ENCODE measurements at regions not wholly inside any gene's neighbourhood (a gene's known extent, or its start where the extent isn't known, plus 50 kb on each side); places are given as distances from the start of the nearest gene placed in this dataset.

DNA sequence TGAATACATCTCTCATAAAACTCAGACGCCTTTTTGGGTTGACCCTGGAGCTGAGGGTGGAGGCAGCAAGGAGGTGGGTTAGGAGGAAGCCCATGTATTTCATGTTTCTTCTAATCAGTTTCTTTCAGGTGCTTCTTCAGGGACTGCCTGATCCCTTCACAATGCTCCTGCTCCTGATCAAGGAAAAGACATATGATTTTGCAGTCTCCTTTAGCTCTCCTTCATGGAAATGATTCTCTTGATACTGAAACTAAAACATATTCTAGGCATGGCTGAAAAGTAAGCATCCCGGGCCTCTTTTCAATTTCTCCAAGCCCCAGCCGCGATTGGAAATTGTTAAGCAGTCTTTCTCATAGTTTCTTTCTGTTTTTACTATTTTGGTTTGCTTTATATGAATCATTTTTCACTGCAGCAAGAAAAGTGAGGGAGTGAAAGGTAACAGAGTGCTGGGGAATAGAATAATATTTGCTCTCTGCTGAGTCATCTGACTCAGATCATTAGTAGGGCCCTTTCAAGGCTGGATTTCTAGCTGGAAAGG is 730.7 kb downstream of the CDH11 start:
- no peak overlapping the region for H3K4me3 ChIP-seq (ENCODE audit: control insufficient read depth, low read depth, low read length)
- TF ChIP-seq, protein P1, sequence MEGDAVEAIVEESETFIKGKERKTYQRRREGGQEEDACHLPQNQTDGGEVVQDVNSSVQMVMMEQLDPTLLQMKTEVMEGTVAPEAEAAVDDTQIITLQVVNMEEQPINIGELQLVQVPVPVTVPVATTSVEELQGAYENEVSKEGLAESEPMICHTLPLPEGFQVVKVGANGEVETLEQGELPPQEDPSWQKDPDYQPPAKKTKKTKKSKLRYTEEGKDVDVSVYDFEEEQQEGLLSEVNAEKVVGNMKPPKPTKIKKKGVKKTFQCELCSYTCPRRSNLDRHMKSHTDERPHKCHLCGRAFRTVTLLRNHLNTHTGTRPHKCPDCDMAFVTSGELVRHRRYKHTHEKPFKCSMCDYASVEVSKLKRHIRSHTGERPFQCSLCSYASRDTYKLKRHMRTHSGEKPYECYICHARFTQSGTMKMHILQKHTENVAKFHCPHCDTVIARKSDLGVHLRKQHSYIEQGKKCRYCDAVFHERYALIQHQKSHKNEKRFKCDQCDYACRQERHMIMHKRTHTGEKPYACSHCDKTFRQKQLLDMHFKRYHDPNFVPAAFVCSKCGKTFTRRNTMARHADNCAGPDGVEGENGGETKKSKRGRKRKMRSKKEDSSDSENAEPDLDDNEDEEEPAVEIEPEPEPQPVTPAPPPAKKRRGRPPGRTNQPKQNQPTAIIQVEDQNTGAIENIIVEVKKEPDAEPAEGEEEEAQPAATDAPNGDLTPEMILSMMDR (conservative IDR thresholded peaks at IDR 0.05; ENCODE audit: control insufficient read depth, insufficient read depth, low read depth, low read length), result no peak
- DNase-seq (ENCODE audit: low read depth), result peak; percentile 57

DNA sequence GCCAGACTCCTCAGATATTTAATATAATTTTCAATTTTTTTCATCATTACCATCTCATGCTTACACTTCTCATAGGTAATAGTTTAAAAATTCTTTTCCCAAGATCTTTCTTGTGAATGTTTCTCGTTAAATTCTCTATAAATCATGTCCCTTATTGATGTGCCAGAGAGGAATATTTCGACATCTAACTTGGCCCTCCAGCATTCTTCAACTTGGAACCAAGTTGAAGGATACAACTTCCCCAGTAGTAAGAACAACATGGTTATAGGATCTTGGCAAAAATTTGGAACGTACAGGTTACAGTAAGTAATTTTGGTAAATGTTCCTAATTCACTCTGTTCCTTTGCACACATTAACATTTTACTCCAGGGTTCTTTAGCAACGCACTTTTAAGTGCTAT is 731.8 kb downstream of the CDH11 start:
- TF ChIP-seq, protein P1 (conservative IDR thresholded peaks at IDR 0.05; ENCODE audit: control insufficient read depth, insufficient read depth, low read depth, low read length), result no peak
- peak; percentile 37 for DNase-seq (ENCODE audit: low read depth)
- H3K4me3 ChIP-seq (ENCODE audit: control insufficient read depth, low read depth, low read length), result no peak overlapping the region

DNA sequence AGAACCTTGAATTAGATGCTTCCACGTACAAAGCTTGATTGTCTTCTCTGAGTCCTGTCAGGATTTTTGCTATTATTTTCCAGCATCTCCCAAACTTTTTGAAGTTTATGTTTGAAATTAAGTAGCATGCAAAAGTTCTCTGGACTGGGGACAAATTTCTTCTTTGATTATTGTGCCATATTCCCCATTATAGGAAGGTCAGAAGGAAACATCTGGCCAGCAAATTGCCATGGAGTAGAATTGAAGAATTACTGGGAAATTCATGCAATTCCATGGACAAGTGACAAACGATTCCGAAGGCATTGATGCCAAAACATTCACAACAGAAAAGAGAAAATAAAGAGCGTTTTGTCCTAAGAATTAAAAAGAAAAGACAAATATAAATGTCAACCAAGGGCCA is 737.2 kb downstream of the CDH11 start:
- TF ChIP-seq, protein P1 (conservative IDR thresholded peaks at IDR 0.05; ENCODE audit: control insufficient read depth, insufficient read depth, low read depth, low read length), result no peak
- DNase-seq (ENCODE audit: low read depth), result no peak
- H3K4me3 ChIP-seq (ENCODE audit: control insufficient read depth, low read depth, low read length), result no peak overlapping the region

DNA sequence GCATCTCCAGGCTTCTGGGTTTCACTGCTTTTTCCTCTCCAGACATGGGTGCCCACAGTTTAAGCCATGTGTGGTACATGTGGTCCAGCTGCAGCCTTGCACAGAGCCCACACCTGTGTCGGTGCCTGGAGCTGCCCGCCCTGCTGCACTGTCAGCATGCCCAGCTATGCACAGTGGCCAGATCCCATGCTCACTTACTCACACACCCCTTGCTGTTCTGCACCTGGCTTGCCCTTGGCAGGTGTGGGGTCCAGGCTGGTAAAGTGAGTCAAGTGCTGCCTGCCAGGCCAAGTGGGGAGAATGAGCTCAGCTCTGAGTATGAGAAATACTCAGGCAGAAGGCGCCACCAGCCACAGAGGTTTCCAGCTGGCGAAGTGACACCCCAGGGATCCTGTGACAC is 739.9 kb downstream of the CDH11 start:
- DNase-seq (ENCODE audit: low read depth), result no peak
- no peak overlapping the region for H3K4me3 ChIP-seq (ENCODE audit: control insufficient read depth, low read depth, low read length)
- TF ChIP-seq, protein P1 (conservative IDR thresholded peaks at IDR 0.05; ENCODE audit: control insufficient read depth, insufficient read depth, low read depth, low read length), result no peak

DNA sequence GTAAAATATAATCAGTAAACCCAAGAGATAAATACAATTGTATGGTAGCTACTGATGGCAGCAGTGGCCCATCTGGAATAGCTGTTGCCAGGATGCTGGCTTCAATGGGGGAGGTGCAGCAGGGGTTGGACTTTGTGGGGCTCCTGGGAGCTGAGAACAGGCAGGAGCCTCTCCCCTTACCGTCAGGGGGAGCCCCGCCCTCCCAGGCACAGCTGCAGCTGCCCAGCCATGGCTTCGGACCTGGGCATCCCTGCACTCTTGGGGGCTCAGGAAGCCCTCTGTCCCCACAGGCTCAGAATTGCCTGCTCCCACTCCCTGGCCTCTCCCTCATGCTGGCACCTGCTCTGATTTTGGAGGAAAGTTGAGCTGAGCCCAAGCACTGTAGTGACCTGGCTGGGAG is 741.1 kb downstream of the CDH11 start:
- no peak overlapping the region for H3K4me3 ChIP-seq (ENCODE audit: control insufficient read depth, low read depth, low read length)
- TF ChIP-seq, protein P1 (conservative IDR thresholded peaks at IDR 0.05; ENCODE audit: control insufficient read depth, insufficient read depth, low read depth, low read length), result no peak
- no peak for DNase-seq (ENCODE audit: low read depth)

DNA sequence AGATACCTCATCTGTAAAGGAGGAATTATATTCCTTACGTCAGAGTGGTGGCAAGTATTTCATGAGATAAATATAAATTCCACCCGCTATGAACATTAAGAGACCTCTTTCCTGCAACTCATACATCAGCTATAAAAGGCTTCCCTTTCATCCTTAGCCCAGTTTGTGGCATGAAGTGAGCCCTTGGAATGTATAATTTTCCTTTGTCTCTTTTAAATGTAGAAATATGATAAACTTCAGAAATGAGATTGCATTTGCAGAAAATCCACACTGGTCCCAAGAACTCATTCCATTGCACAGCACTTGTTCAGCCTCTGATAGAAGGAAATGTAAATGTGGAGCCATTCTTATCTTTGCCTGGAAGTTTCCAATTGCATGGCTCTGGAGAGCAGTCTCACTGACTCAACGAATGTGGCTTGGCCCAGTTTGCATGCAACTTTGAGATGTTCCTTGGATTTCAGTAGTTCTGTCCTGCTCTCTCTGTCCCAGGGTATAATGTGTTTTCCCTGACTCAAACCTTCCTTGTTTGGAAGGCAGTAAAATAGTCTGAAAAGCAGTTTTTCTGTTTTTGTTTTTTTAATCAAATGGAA is 746.4 kb downstream of the CDH11 start:
- TF ChIP-seq, protein P1 (conservative IDR thresholded peaks at IDR 0.05; ENCODE audit: control insufficient read depth, insufficient read depth, low read depth, low read length), result no peak
- H3K4me3 ChIP-seq (ENCODE audit: control insufficient read depth, low read depth, low read length), result no peak overlapping the region
- DNase-seq (ENCODE audit: low read depth), result no peak
